NCI-H345 treated with DMSO at 0.1 percent for 48 hours (cell line): ENCODE measurements at regions not wholly inside any gene's neighbourhood (a gene's known extent, or its start where the extent isn't known, plus 50 kb on each side); places are given as distances from the start of the nearest gene placed in this dataset.
"Not testable (repeated sequence)": the region's sequence is repeated elsewhere in the genome, so short reads cannot be mapped to it uniquely, and the experiment has no call there.

Experiments
- DNase-seq: peaks from one replicate; lab custom pipeline; 2025; ENCODE audit not compliant: unreplicated experiment; lab: John Stamatoyannopoulos, UW

DNA sequence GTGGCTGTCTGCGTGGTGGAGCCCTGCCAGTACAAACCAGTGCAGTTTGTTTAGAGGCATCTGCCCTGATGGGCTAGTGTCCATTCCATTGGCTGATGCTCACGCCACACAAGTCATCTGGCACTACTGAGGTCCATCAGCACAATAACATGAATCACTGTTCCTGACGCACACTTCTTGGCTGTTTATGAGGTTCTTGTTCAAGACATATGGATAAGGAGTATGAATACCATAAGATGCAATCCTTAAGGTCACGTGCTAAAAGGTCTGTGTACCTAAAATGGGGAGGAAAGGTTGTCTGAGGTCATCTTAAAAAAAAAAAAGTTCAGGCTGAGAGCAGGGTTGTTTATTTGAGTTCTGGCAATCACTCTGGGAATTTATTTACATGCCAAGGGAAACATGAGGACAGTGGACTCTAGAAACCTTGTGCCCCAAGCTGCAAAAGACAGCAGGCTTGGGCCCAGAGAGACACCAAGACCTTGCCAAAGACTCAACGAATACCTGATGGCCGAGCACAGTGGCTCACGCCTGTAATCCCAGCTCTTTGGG is 54.1 kb upstream of the SHLD1 start:
- no peak for DNase-seq

- DNase-seq: peak; percentile 97
Measured at GRCh38 chr20:5691918-5692618, 58.1 kb upstream of the SHLD1 start.

DNA sequence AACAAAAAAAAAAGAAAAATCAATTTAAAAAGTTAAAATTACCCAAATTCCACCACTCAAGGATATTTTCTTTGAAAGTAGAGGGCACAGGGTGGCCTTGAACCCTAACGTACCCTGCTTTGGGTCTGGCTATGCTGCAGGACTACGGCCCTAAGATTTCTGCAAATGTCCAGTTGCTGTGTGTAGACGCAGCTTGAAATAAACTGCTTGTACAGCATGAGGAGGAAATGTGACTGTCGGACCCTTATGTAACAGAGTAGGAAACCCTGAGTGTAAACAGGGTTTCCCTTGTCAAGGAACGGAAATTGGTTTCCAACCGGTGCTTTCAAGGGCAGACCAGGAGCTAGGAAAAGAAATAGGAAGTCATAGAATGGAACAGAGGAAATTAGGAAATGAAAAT is 60.7 kb upstream of the SHLD1 start:
- DNase-seq: no peak

DNA sequence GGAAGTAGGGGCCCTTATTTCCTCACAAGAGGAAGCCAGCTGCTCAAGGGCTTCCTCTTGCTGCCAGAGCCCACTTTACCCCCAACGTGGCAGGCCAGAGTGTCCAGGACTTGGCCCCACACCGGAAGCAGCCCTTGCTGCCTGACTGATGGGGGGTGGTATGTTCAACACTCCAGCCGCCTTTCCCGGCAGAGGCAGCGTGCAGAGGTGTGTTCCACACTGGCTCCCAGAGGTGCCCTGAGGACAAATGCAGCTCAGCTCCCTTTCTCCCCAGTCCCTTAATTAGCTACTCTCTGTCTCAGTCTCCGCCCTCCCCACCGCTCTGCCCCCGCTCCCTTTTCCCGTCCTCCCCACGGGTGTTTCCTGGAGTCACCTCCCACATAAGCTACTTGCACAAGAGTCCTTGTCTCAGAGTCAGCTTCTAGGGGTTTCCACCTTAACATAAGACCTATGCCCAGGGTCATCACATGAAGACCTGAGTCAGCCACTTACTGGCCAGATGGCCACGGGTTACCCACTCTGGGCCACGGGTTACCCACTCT is 61.7 kb upstream of the SHLD1 start:
- no peak for DNase-seq

DNA sequence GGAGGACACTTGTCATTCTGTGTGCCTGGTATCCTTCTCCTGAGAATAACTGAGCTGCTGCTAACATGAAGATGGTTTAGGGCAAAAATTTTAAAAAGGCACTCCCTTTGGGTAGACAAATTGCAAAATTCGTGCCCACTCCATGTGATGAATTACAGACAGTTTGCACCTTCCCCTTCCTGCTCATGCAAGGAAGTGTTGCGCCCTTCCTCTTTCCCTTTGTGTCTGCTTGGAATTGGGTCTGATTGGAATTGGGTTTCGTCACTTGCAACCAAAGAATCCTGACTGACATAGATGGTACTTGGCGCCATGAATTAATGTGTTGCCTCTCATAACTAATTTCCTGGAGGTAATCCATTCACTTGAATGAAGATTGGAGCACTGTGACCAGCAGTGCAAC is 62.3 kb upstream of the SHLD1 start:
- DNase-seq: no peak

DNA sequence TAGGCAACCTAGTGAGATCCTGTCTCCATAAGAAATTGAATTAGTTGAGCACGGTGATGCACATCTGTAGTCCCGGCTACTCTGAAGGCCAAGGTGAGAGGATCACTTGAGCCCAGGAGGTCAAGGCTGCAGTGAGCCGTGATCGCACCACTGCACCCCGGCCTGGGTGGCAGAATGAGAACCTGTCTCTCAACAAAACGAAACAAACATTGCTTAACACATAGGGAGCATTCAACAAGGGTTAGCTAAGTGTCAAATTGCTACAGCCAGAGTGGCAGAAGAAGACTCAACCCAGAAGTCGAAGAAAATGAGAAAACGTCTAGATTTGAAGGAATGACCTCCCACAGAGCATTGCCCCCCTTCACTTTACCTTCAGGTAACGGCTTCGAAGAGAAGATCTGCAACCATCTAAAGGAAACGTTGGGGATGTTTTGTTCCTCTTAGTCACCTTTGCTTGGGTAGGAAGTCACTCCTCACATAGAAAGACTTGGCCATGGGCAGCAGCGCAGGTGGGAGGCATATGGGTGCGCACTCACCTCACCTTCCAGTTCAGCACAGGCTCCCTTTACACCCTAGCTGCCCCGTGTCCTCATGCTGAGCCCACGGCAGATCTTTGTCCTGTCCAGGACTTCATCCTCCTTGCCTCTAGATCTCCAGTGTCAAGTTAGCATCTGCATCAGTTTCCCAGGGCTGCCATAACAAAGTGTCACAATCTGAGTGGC is 63.7 kb upstream of the SHLD1 start:
- DNase-seq: no peak

- DNase-seq: not testable (repeated sequence)
Measured at GRCh38 chr20:5682556-5682955, 67.6 kb upstream of the SHLD1 start.

DNA sequence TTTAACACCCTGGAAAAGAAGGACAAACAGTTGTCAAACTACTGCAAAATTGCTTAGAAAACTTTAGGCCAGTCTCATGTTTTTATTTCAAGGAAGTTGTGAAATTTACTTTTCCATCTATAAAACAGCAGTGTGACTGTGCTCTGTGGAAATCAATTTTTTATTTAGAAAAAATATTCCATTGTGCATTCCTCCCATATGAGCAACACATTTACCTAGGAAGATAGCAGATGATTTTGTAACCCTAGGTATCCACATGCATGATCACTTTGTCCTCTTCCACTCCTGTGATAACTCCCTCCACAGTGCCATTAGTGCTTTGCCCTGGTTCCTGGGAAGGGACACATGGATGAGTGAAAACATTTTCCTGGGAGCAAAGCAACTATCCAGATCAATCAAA is 69.4 kb upstream of the GPCPD1 start:
- DNase-seq: no peak

GRCh38 chr20:5678777-5679176 is 68.0 kb upstream of the GPCPD1 start:
- no peak for DNase-seq

- DNase-seq: not testable (repeated sequence)
Measured at GRCh38 chr20:5677944-5678343, 67.1 kb upstream of the GPCPD1 start.

- DNase-seq: no peak
Measured at GRCh38 chr20:5677389-5677788, 66.6 kb upstream of the GPCPD1 start.

- no peak for DNase-seq
Measured at GRCh38 chr20:5675103-5676091, 64.6 kb upstream of the GPCPD1 start.

GRCh38 chr20:5674176-5674660 is 63.4 kb upstream of the GPCPD1 start:
- no peak for DNase-seq

- no peak for DNase-seq
Measured at GRCh38 chr20:5670874-5671273, 60.1 kb upstream of the GPCPD1 start.

DNA sequence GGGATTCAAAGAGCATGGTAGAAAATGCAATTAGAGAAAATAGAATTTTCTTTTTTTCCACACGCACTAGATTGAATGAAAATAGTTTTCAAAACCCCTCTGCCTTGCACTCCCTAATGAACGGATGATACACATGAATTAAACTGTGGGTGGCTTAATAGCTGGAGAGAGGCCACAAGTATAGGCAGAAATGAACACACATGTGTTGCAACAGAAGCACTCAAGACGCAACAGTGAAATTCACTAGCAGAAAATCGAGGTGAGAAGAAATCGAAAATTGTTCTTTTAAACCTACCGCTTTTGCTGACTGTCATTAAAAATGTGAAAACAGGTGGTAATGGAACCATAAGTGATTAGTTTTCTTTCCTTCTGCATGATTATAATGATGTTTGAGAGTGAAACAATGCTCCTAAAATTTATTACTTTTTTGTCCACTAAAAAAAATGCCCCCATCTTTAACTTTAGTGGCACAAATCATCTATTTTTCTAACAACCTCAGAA is 59.3 kb upstream of the GPCPD1 start:
- no peak for DNase-seq

DNA sequence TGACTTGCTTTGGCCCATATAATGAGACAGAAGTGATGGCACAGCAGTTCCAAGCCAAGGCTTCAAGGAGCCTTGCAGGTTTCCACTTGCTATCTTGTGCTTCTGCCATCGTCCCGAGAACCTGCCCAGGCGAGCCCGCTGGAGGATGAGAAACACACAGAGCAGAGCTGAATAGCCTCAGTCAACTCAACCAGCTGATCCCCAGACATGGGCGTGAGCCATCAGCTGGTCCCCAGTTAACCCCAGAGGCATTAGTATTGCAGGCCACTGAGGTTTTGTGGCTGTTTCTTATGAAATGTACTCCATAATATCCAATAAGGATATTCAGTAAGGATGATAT is 57.7 kb upstream of the GPCPD1 start:
- no peak for DNase-seq

DNA sequence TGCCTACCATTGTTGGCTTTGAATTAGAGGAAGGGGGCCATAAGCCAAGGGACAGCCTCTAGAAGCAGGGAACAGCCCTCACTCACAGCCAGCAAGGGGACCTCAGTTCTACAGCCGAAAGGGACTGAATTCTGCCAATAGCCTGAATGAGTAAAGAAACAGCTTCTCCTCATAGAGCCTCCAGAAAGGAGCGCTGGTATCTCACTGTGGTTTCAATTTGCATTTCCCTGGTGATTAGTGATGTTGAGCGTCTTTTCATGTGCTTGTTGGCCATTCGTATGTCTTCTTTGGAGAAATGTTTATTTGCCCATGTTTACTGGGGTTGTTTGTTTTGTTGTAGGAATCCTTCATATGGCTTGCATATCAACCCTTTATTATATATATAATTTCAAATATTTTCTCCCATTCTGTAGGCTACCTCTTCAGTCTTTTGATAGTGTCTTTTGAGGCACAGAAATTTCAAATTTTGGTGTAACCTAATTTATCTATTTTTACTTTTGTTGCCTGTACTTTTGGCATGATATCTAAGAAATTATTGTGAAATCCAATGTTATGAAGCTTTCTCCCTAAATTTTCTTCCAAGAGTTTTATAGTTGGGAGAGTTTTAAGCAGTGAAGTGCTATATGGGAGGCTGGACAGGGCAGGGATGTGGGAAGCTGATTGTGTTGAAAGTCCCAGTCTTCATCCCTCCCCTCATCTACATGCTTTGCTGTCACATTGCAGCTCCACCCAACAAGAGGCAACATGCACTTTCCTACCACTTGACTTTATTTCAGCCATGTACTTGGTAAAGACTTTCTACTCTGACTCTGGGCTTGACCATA is 57.1 kb upstream of the GPCPD1 start:
- no peak for DNase-seq

DNA sequence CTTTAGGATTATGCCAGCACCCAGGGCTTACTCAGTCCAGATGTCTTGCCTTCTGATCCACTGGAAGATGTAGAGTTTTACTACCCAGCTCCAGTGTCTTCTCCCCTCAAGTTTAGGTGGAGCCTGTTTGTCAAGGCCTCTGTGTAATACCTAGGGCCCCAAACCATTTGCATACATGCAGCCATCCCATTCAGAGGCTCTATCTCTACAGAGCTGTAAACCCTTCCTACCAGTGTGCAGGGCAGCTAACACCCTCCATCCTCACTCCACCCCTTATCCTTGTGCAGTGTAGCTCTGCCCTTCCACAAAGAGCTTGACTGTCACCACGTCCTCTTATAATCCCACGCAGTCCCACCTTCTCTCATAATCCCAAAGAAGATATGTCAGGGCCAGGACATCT is 54.6 kb upstream of the GPCPD1 start:
- no peak for DNase-seq

- no peak for DNase-seq
Measured at GRCh38 chr20:5663396-5663795, 52.6 kb upstream of the GPCPD1 start.

- DNase-seq: no peak
Measured at GRCh38 chr20:5662769-5663168, 52.0 kb upstream of the GPCPD1 start.
